ENCODE measurements at regions not wholly inside any gene's neighbourhood (a gene's known extent, or its start where the extent isn't known, plus 50 kb on each side); places are given as distances from the start of the nearest gene placed in this dataset.

GRCh38 chr3:101158374-101158773 lies 162.0 kb downstream of the IMPG2 start:
- no peak for TF ChIP-seq CTCF (IDR thresholded peaks at IDR 0.05; ENCODE audit: poor library complexity, severe bottlenecking)
- H3K27ac ChIP-seq (ENCODE audit: poor library complexity, severe bottlenecking), result no peak overlapping the region
- peak; percentile 62; the same call in 2 of the 3 replicates for ATAC-seq (ENCODE audit: low read depth)

GRCh38 chr3:101156787-101157345 lies 163.5 kb downstream of the IMPG2 start:
- Histone ChIP-seq H3K4me1 (ENCODE audit: insufficient read depth, poor library complexity, severe bottlenecking) (no peaks in the 10 kb centered on the region), H3K9me3 (ENCODE audit: severe bottlenecking) (no peaks in the 10 kb centered on the region), H3K36me3 (ENCODE audit: low read depth) (no peaks in the 10 kb centered on the region), H3K27ac (ENCODE audit: poor library complexity, severe bottlenecking) (no peak overlapping the region), H3K27me3 (ENCODE audit: insufficient read depth, poor library complexity, severe bottlenecking) (no peaks in the 10 kb centered on the region), H3K4me3 (ENCODE audit: severe bottlenecking) (no peak overlapping the region)
- ATAC-seq (ENCODE audit: low read depth), result no peak
- DNase-seq (ENCODE audit: low spot score), result no peak
- no peak for TF ChIP-seq CTCF (IDR thresholded peaks at IDR 0.05; ENCODE audit: poor library complexity, severe bottlenecking)

More at GRCh38 chr3:101158374-101158773, 162.0 kb downstream of the IMPG2 start:
- DNase-seq (ENCODE audit: low spot score), result no peak
- Histone ChIP-seq H3K9me3 (ENCODE audit: severe bottlenecking) (no peaks in the 10 kb centered on the region), H3K36me3 (ENCODE audit: low read depth) (no peaks in the 10 kb centered on the region), H3K4me3 (ENCODE audit: severe bottlenecking) (no peak overlapping the region), H3K27me3 (ENCODE audit: insufficient read depth, poor library complexity, severe bottlenecking) (no peaks in the 10 kb centered on the region), H3K4me1 (ENCODE audit: insufficient read depth, poor library complexity, severe bottlenecking) (no peaks in the 10 kb centered on the region)

DNA sequence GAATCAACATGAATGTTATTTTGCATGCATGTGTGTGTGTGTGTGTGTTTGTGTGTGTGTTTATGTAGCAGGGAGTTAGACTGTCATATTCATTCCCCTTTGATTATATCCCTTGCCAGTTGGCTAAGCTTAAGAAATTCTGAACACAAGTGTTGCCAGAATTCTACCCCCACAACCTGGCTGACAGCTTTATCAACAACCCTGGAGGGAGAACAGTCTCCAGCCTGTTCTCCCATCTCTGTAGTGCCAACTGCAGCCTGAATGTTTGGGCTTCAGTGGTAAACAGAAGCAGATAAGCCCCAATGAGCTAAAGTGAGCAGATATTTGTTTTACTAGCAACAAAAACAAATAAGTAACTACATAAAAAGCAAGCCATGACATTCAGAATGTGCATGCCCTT lies 162.6 kb upstream of the ABI3BP start:
- H3K27me3 ChIP-seq (ENCODE audit: insufficient read depth, poor library complexity, severe bottlenecking), result no peaks in the 10 kb centered on the region
- TF ChIP-seq CTCF (IDR thresholded peaks at IDR 0.05; ENCODE audit: poor library complexity, severe bottlenecking), result no peak
- no peaks in the 10 kb centered on the region for H3K36me3 ChIP-seq (ENCODE audit: low read depth)
- ATAC-seq (ENCODE audit: low read depth) (no peak), DNase-seq (ENCODE audit: low spot score) (no peak)
- no peak overlapping the region for H3K4me3 ChIP-seq (ENCODE audit: severe bottlenecking)
- no peaks in the 10 kb centered on the region for H3K9me3 ChIP-seq (ENCODE audit: severe bottlenecking)
- H3K4me1 ChIP-seq (ENCODE audit: insufficient read depth, poor library complexity, severe bottlenecking), result no peaks in the 10 kb centered on the region
- H3K27ac ChIP-seq (ENCODE audit: poor library complexity, severe bottlenecking), result no peak overlapping the region

DNA sequence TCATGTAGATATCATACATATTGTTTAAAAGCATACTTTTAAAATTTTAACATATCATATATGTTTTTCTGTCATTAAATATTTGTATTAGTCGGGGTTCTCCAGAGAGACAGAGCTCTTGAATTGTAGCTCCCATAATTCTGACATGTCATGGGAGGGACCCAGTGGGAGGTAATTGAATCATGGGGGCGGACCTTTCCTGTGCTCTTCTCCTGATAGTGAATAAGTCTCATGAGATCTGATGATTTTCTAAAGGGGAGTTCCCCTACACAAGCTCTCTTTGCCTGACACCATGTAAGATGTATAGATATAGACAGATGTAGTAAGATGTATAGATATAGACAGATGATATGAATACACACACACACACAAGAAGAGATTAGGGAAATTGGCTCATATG lies 161.2 kb upstream of the ABI3BP start:
- ATAC-seq (ENCODE audit: low read depth), result no peak
- no peak for TF ChIP-seq CTCF (IDR thresholded peaks at IDR 0.05; ENCODE audit: poor library complexity, severe bottlenecking)

DNA sequence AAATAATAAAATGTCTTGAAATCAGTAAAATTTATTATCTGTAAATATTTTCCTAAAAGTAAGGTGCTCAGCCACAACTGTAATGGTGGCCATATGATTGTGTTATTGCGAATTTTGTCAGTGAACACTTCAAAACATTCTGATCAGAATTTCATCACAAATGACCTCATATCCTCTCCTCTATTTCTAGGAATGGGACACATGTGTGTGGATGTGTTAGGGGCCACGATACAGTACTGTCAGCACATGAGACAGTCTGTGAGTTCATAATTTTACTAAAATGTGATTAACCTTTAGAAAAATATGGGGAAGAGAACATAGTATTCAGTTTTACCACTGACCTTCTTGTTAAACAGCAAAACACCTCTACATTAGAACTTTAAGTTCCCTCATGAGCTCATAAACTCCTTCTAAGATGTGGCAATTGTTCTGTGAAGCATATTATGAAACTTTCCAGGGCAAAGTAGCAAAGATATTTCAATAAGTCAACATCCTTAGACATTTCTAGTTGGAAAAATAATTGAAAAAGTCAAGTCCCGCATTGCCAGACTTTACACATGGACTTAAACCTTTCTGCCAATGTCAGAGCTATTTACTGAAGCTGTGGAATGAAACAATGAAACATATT lies 158.2 kb upstream of the ABI3BP start:
- Histone ChIP-seq H3K36me3 (ENCODE audit: low read depth) (no peaks in the 10 kb centered on the region), H3K27ac (ENCODE audit: poor library complexity, severe bottlenecking) (no peak overlapping the region), H3K4me1 (ENCODE audit: insufficient read depth, poor library complexity, severe bottlenecking) (peaks cover 4% of the 10 kb centered on the region), H3K9me3 (ENCODE audit: severe bottlenecking) (no peaks in the 10 kb centered on the region), H3K4me3 (ENCODE audit: severe bottlenecking) (no peak overlapping the region), H3K27me3 (ENCODE audit: insufficient read depth, poor library complexity, severe bottlenecking) (no peaks in the 10 kb centered on the region)
- TF ChIP-seq CTCF (IDR thresholded peaks at IDR 0.05; ENCODE audit: poor library complexity, severe bottlenecking), result no peak
- no peak for DNase-seq (ENCODE audit: low spot score)
- ATAC-seq (ENCODE audit: low read depth), result no peak

More for the DNA sequence above, 161.2 kb upstream of the ABI3BP start:
- H3K4me3 ChIP-seq (ENCODE audit: severe bottlenecking), result no peak overlapping the region
- no peaks in the 10 kb centered on the region for H3K27me3 ChIP-seq (ENCODE audit: insufficient read depth, poor library complexity, severe bottlenecking)
- H3K36me3 ChIP-seq (ENCODE audit: low read depth), result no peaks in the 10 kb centered on the region
- no peak overlapping the region for H3K27ac ChIP-seq (ENCODE audit: poor library complexity, severe bottlenecking)
- DNase-seq (ENCODE audit: low spot score), result no peak
- no peaks in the 10 kb centered on the region for H3K9me3 ChIP-seq (ENCODE audit: severe bottlenecking)
- no peaks in the 10 kb centered on the region for H3K4me1 ChIP-seq (ENCODE audit: insufficient read depth, poor library complexity, severe bottlenecking)
